Stimulated activated naive B cell treated with anti-CD40 and anti-IgM and Interleukin-4, amounts not matched to agents 10 μg/mL and 1 μg/mL and 100 μg/mL, for 72 hours (primary cell): ENCODE measurements at regions not wholly inside any gene's neighbourhood (a gene's known extent, or its start where the extent isn't known, plus 50 kb on each side); places are given as distances from the start of the nearest gene placed in this dataset.

Experiments
- ATAC-seq, 2 donors: fragments of 150-1000 bp; cut with Tn5 transposase; replicated peaks; 2 replicates each; pipeline ENCODE4 v1.10.0; 2021; ENCODE audit warnings: moderate library complexity in 1 of 2
- DNase-seq: peaks from one replicate; pipeline ENCODE4 v3.0.0; 2021
- H3K27ac Mint-ChIP-seq: one replicate; pipeline ENCODE4 v1.8.0; 2022; ENCODE audit warnings: mild to moderate bottlenecking, mixed read lengths
- H3K27me3 Mint-ChIP-seq, 2 donors: one replicate each; pipeline ENCODE4 v1.8.0; 2022; ENCODE audit warnings: mixed read lengths in 2 of 2
- H3K36me3 Mint-ChIP-seq, 2 donors: one replicate each; pipeline ENCODE4 v1.8.0; 2022; ENCODE audit warnings: mixed read lengths in 2 of 2, mild to moderate bottlenecking in 1 of 2
- H3K4me1 Mint-ChIP-seq, 2 donors: one replicate each; pipeline ENCODE4 v1.8.0; 2022; ENCODE audit warnings: mixed read lengths in 2 of 2, mild to moderate bottlenecking in 1 of 2
- H3K4me3 Mint-ChIP-seq, 2 donors: one replicate each; pipeline ENCODE4 v1.8.0; 2022; ENCODE audit warnings: mild to moderate bottlenecking in 2 of 2, mixed read lengths in 2 of 2, moderate library complexity in 1 of 2
- H3K9me3 Mint-ChIP-seq, 2 donors: one replicate each; pipeline ENCODE4 v1.8.0; 2022; ENCODE audit warnings: mixed read lengths in 2 of 2, mild to moderate bottlenecking in 1 of 2

GRCh38 chr9:90287567-90288274 is 354.9 kb downstream of the DIRAS2 start:
- ATAC-seq = peak; percentile 61 to 87

GRCh38 chr9:90288275-90288639 is 354.4 kb downstream of the DIRAS2 start:
- ATAC-seq = no peak
- no peak for DNase-seq
- H3K4me1 Mint-ChIP-seq = peaks cover 2 to 10% of the 10 kb centered on the region in 2 donors
- H3K27ac Mint-ChIP-seq = no peak overlapping the region
- no peaks in the 10 kb centered on the region for H3K36me3 Mint-ChIP-seq
- no peaks in the 10 kb centered on the region for H3K9me3 Mint-ChIP-seq
- H3K27me3 Mint-ChIP-seq = peaks cover 10 to 22% of the 10 kb centered on the region in 2 donors
- H3K4me3 Mint-ChIP-seq = no peak overlapping the region

More at GRCh38 chr9:90287567-90288274, 354.9 kb downstream of the DIRAS2 start:
- no peaks in the 10 kb centered on the region for H3K9me3 Mint-ChIP-seq
- H3K36me3 Mint-ChIP-seq = no peaks in the 10 kb centered on the region
- peaks cover 2 to 10% of the 10 kb centered on the region in 2 donors for H3K4me1 Mint-ChIP-seq
- H3K27me3 Mint-ChIP-seq = peaks cover 6 to 22% of the 10 kb centered on the region in 2 donors
- H3K27ac Mint-ChIP-seq = peak overlapping the region; percentile 37
- peak; percentile 11 for DNase-seq
- no peak overlapping the region for H3K4me3 Mint-ChIP-seq

- H3K27me3 Mint-ChIP-seq = peaks cover 16 to 30% of the 10 kb centered on the region in 2 donors
- no peak for ATAC-seq
These were observed 351.7 kb downstream of the DIRAS2 start for GRCh38 chr9:90290716-90291485.

GRCh38 chr9:90296539-90296938 is 346.1 kb downstream of the DIRAS2 start:
- Mint-ChIP-seq H3K4me3 (no peak overlapping the region), H3K9me3 (no peaks in the 10 kb centered on the region), H3K36me3 (no peaks in the 10 kb centered on the region), H3K27ac (no peak overlapping the region), H3K27me3 (peaks cover 14 to 25% of the 10 kb centered on the region in 2 donors), H3K4me1 (peaks cover 0 to 5% of the 10 kb centered on the region in 2 donors)
- DNase-seq = no peak
- ATAC-seq = no peak

More at GRCh38 chr9:90290716-90291485, 351.7 kb downstream of the DIRAS2 start:
- no peak for DNase-seq
- Mint-ChIP-seq H3K4me1 (peaks cover 2 to 10% of the 10 kb centered on the region in 2 donors), H3K36me3 (no peaks in the 10 kb centered on the region), H3K9me3 (no peaks in the 10 kb centered on the region), H3K4me3 (no peak overlapping the region), H3K27ac (no peak overlapping the region)

GRCh38 chr9:90299968-90300367 is 342.7 kb downstream of the DIRAS2 start:
- Mint-ChIP-seq H3K4me1 (no peaks in the 10 kb centered on the region), H3K9me3 (no peaks in the 10 kb centered on the region), H3K4me3 (no peak overlapping the region), H3K27me3 (peaks cover 29 to 44% of the 10 kb centered on the region in 2 donors), H3K36me3 (no peaks in the 10 kb centered on the region), H3K27ac (no peak overlapping the region)
- DNase-seq = no peak
- no peak for ATAC-seq

GRCh38 chr9:90300611-90301276 is 341.9 kb downstream of the DIRAS2 start:
- Mint-ChIP-seq H3K4me1 (no peaks in the 10 kb centered on the region), H3K36me3 (no peaks in the 10 kb centered on the region), H3K4me3 (no peak overlapping the region), H3K27ac (no peak overlapping the region), H3K27me3 (peaks cover 33 to 51% of the 10 kb centered on the region in 2 donors), H3K9me3 (no peaks in the 10 kb centered on the region)
- DNase-seq (no peak), ATAC-seq (no peak)

GRCh38 chr9:90301277-90301653 is 341.4 kb downstream of the DIRAS2 start:
- ATAC-seq = no peak
- Mint-ChIP-seq H3K36me3 (no peaks in the 10 kb centered on the region), H3K4me3 (no peak overlapping the region), H3K9me3 (no peaks in the 10 kb centered on the region), H3K27ac (no peak overlapping the region), H3K27me3 (peaks cover 33 to 51% of the 10 kb centered on the region in 2 donors), H3K4me1 (no peaks in the 10 kb centered on the region)
- DNase-seq = no peak

GRCh38 chr9:90303655-90304054 is 339.0 kb downstream of the DIRAS2 start:
- no peaks in the 10 kb centered on the region for H3K9me3 Mint-ChIP-seq
- DNase-seq (no peak), ATAC-seq (no peak)
- H3K27me3 Mint-ChIP-seq = peaks cover 36 to 59% of the 10 kb centered on the region in 2 donors
- H3K36me3 Mint-ChIP-seq = no peaks in the 10 kb centered on the region
- H3K4me1 Mint-ChIP-seq = no peaks in the 10 kb centered on the region
- H3K4me3 Mint-ChIP-seq = no peak overlapping the region
- no peak overlapping the region for H3K27ac Mint-ChIP-seq

GRCh38 chr9:90306158-90306557 is 336.5 kb downstream of the DIRAS2 start:
- H3K4me1 Mint-ChIP-seq = no peaks in the 10 kb centered on the region
- H3K27ac Mint-ChIP-seq = no peak overlapping the region
- ATAC-seq = no peak
- H3K4me3 Mint-ChIP-seq = no peak overlapping the region
- no peaks in the 10 kb centered on the region for H3K36me3 Mint-ChIP-seq
- DNase-seq = no peak
- no peaks in the 10 kb centered on the region for H3K9me3 Mint-ChIP-seq
- peaks cover 36 to 55% of the 10 kb centered on the region in 2 donors for H3K27me3 Mint-ChIP-seq

- H3K27me3 Mint-ChIP-seq = peaks cover 37 to 54% of the 10 kb centered on the region in 2 donors
- no peak for DNase-seq
- no peak overlapping the region for H3K4me3 Mint-ChIP-seq
- no peaks in the 10 kb centered on the region for H3K4me1 Mint-ChIP-seq
- H3K36me3 Mint-ChIP-seq = no peaks in the 10 kb centered on the region
- no peak for ATAC-seq
- no peaks in the 10 kb centered on the region for H3K9me3 Mint-ChIP-seq
- H3K27ac Mint-ChIP-seq = no peak overlapping the region
These were observed 335.3 kb downstream of the DIRAS2 start for GRCh38 chr9:90307167-90307833.

- H3K9me3 Mint-ChIP-seq = no peaks in the 10 kb centered on the region
- peaks cover 37 to 54% of the 10 kb centered on the region in 2 donors for H3K27me3 Mint-ChIP-seq
- no peak overlapping the region for H3K4me3 Mint-ChIP-seq
- no peak for ATAC-seq
- H3K27ac Mint-ChIP-seq = no peak overlapping the region
- H3K4me1 Mint-ChIP-seq = no peaks in the 10 kb centered on the region
- DNase-seq = no peak
- H3K36me3 Mint-ChIP-seq = no peaks in the 10 kb centered on the region
These were observed 334.7 kb downstream of the DIRAS2 start for GRCh38 chr9:90307891-90308290.

GRCh38 chr9:90308691-90309090 is 333.9 kb downstream of the DIRAS2 start:
- Mint-ChIP-seq H3K36me3 (no peaks in the 10 kb centered on the region), H3K9me3 (no peaks in the 10 kb centered on the region), H3K4me3 (no peak overlapping the region), H3K4me1 (no peaks in the 10 kb centered on the region), H3K27ac (no peak overlapping the region), H3K27me3 (peaks cover 35 to 50% of the 10 kb centered on the region in 2 donors)
- ATAC-seq (no peak), DNase-seq (no peak)

- H3K4me3 Mint-ChIP-seq = no peak overlapping the region
- H3K9me3 Mint-ChIP-seq = no peaks in the 10 kb centered on the region
- ATAC-seq (no peak), DNase-seq (no peak)
- peaks cover 25 to 44% of the 10 kb centered on the region in 2 donors for H3K27me3 Mint-ChIP-seq
- H3K36me3 Mint-ChIP-seq = no peaks in the 10 kb centered on the region
- H3K27ac Mint-ChIP-seq = no peak overlapping the region
- H3K4me1 Mint-ChIP-seq = no peaks in the 10 kb centered on the region
These were observed 332.7 kb downstream of the DIRAS2 start for GRCh38 chr9:90309809-90310520.

GRCh38 chr9:90310521-90310876 is 332.1 kb downstream of the DIRAS2 start:
- no peaks in the 10 kb centered on the region for H3K9me3 Mint-ChIP-seq
- H3K27me3 Mint-ChIP-seq = peaks cover 22 to 41% of the 10 kb centered on the region in 2 donors
- H3K4me3 Mint-ChIP-seq = no peak overlapping the region
- H3K27ac Mint-ChIP-seq = no peak overlapping the region
- DNase-seq (no peak), ATAC-seq (no peak)
- H3K36me3 Mint-ChIP-seq = no peaks in the 10 kb centered on the region
- H3K4me1 Mint-ChIP-seq = no peaks in the 10 kb centered on the region
